ENCODE measurements at regions not wholly inside any gene's neighbourhood (a gene's known extent, or its start where the extent isn't known, plus 50 kb on each side); places are given as distances from the start of the nearest gene placed in this dataset.

GRCh38 chr2:16223841-16224177 is 283.5 kb downstream of the MYCN start:
- intact Hi-C loops (cut with micrococcal nuclease), result no loop called here
- TF ChIP-seq, protein P1, sequence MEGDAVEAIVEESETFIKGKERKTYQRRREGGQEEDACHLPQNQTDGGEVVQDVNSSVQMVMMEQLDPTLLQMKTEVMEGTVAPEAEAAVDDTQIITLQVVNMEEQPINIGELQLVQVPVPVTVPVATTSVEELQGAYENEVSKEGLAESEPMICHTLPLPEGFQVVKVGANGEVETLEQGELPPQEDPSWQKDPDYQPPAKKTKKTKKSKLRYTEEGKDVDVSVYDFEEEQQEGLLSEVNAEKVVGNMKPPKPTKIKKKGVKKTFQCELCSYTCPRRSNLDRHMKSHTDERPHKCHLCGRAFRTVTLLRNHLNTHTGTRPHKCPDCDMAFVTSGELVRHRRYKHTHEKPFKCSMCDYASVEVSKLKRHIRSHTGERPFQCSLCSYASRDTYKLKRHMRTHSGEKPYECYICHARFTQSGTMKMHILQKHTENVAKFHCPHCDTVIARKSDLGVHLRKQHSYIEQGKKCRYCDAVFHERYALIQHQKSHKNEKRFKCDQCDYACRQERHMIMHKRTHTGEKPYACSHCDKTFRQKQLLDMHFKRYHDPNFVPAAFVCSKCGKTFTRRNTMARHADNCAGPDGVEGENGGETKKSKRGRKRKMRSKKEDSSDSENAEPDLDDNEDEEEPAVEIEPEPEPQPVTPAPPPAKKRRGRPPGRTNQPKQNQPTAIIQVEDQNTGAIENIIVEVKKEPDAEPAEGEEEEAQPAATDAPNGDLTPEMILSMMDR (IDR thresholded peaks at IDR 0.05), result no peak
- TF ChIP-seq EZH2 (IDR thresholded peaks at IDR 0.05; ENCODE audit: borderline replicate concordance, insufficient read depth, low read depth, low read length, poor library complexity, severe bottlenecking), result no peak
- no peaks in the 10 kb centered on the region for H3K27me3 ChIP-seq (replicated peaks in 1 of 4; ENCODE audit: control extremely low read depth in 1 of 4, control insufficient read depth in 3 of 4, insufficient read depth in 4 of 4, low read length in 3 of 4)
- ChIA-PET POLR2A (no interaction called here), CTCF (no interaction called here)
- DNase-seq (no peak), ATAC-seq (ENCODE audit: low read depth) (no peak)
- no peak overlapping the region for H3K4me3 ChIP-seq (ENCODE audit: control extremely low read depth in 1 of 5, extremely low read depth in 1 of 5, insufficient read depth in 1 of 5, low read depth in 2 of 5, low read length in 4 of 5)
- Mint-ChIP-seq H3K4me3 (no peak overlapping the region), H3K27me3 (no peaks in the 10 kb centered on the region), H3K9me3 (ENCODE audit: insufficient read depth) (no peaks in the 10 kb centered on the region), H3K27ac (no peak overlapping the region), H3K4me1 (no peaks in the 10 kb centered on the region)
- H4K20me1 ChIP-seq (ENCODE audit: control insufficient read depth, insufficient read depth, low read length, poor library complexity, severe bottlenecking), result no peaks in the 10 kb centered on the region
- no peaks in the 10 kb centered on the region for H3K79me2 ChIP-seq (ENCODE audit: control insufficient read depth, insufficient read depth, low read length)
- no peak overlapping the region for H3K27ac ChIP-seq (ENCODE audit: low read length in 2 of 2)
- no peak overlapping the region for H2AFZ ChIP-seq (ENCODE audit: insufficient read depth, low read depth, low read length, poor library complexity, severe bottlenecking)
- H3K36me3 ChIP-seq (replicated peaks in 1 of 2; ENCODE audit: control extremely low read depth in 1 of 2, control insufficient read depth in 1 of 2, extremely low read depth in 1 of 2, insufficient read depth in 2 of 2, low read length in 1 of 2), result no peaks in the 10 kb centered on the region
- H3K9me3 ChIP-seq (ENCODE audit: control extremely low read depth in 1 of 3, control insufficient read depth in 2 of 3, insufficient read depth in 1 of 3, low read length in 2 of 3), result peaks cover 0 to 12% (median 0%) of the 10 kb centered on the region in 3 donors
- WGBS (ENCODE audit: insufficient coverage), result 75% methylated on average over 3 of the region's 3 CpGs
- no peaks in the 10 kb centered on the region for H3K4me1 ChIP-seq (ENCODE audit: control insufficient read depth in 2 of 2, insufficient read depth in 2 of 2, low read length in 2 of 2)
- H3K4me2 ChIP-seq (replicated peaks; ENCODE audit: low read depth, low read length, poor library complexity, severe bottlenecking), result no peak overlapping the region
- H3K9ac ChIP-seq (ENCODE audit: low read length), result no peak overlapping the region

- no peak overlapping the region for H3K4me3 Mint-ChIP-seq
- H3K27me3 Mint-ChIP-seq, result no peaks in the 10 kb centered on the region
- Histone ChIP-seq H3K27ac (ENCODE audit: low read length in 2 of 2) (no peak overlapping the region), H3K4me3 (ENCODE audit: control extremely low read depth in 1 of 5, extremely low read depth in 1 of 5, insufficient read depth in 1 of 5, low read depth in 2 of 5, low read length in 4 of 5) (no peak overlapping the region), H3K27me3 (replicated peaks in 1 of 4; ENCODE audit: control extremely low read depth in 1 of 4, control insufficient read depth in 3 of 4, insufficient read depth in 4 of 4, low read length in 3 of 4) (no peaks in the 10 kb centered on the region), H3K9ac (ENCODE audit: low read length) (no peak overlapping the region), H3K79me2 (ENCODE audit: control insufficient read depth, insufficient read depth, low read length) (no peaks in the 10 kb centered on the region), H3K4me1 (ENCODE audit: control insufficient read depth in 2 of 2, insufficient read depth in 2 of 2, low read length in 2 of 2) (no peaks in the 10 kb centered on the region), H2AFZ (ENCODE audit: insufficient read depth, low read depth, low read length, poor library complexity, severe bottlenecking) (no peak overlapping the region), H3K9me3 (ENCODE audit: control extremely low read depth in 1 of 3, control insufficient read depth in 2 of 3, insufficient read depth in 1 of 3, low read length in 2 of 3) (peaks cover 0 to 12% (median 0%) of the 10 kb centered on the region in 3 donors), H3K4me2 (replicated peaks; ENCODE audit: low read depth, low read length, poor library complexity, severe bottlenecking) (no peak overlapping the region), H4K20me1 (ENCODE audit: control insufficient read depth, insufficient read depth, low read length, poor library complexity, severe bottlenecking) (no peaks in the 10 kb centered on the region), H3K36me3 (replicated peaks in 1 of 2; ENCODE audit: control extremely low read depth in 1 of 2, control insufficient read depth in 1 of 2, extremely low read depth in 1 of 2, insufficient read depth in 2 of 2, low read length in 1 of 2) (no peaks in the 10 kb centered on the region)
- no peak for ATAC-seq (ENCODE audit: low read depth)
- no peak for DNase-seq
- H3K27ac Mint-ChIP-seq, result no peak overlapping the region
- H3K4me1 Mint-ChIP-seq, result no peaks in the 10 kb centered on the region
- ChIA-PET POLR2A (no interaction called here), CTCF (no interaction called here)
- H3K9me3 Mint-ChIP-seq (ENCODE audit: insufficient read depth), result no peaks in the 10 kb centered on the region
- TF ChIP-seq EZH2 (IDR thresholded peaks at IDR 0.05; ENCODE audit: borderline replicate concordance, insufficient read depth, low read depth, low read length, poor library complexity, severe bottlenecking), result no peak
- TF ChIP-seq, protein P1 (IDR thresholded peaks at IDR 0.05), result no peak
- WGBS (ENCODE audit: insufficient coverage), result 79% methylated on average over 11 of the region's 13 CpGs
- intact Hi-C loops (cut with micrococcal nuclease), result no loop called here
Measured at GRCh38 chr2:16223161-16223840, 283.0 kb downstream of the MYCN start.

Data from B cell (primary cell).